Left ventricle myocardium inferior (tissue), 1 donor: ENCODE measurements at regions not wholly inside any gene's neighbourhood (a gene's known extent, or its start where the extent isn't known, plus 50 kb on each side); places are given as distances from the start of the nearest gene placed in this dataset.

Experiments
- DNase-seq: peaks from one replicate; pipeline ENCODE4 v3.0.0-alpha.2; 2020
- H3K27ac ChIP-seq: fragments of 200-600 bp; replicated peaks from 2 replicates; pipeline ENCODE4 v1.8.0; 2021
- H3K27me3 ChIP-seq: fragments of 200-600 bp; 2 replicates; pipeline ENCODE4 v1.8.0; 2021; ENCODE audit warnings: low read depth
- H3K36me3 ChIP-seq: fragments of 200-600 bp; 2 replicates; pipeline ENCODE4 v1.8.0; 2021
- H3K4me1 ChIP-seq: fragments of 200-600 bp; 2 replicates; pipeline ENCODE4 v1.8.0; 2021
- H3K4me3 ChIP-seq: fragments of 200-600 bp; 2 replicates; pipeline ENCODE4 v1.8.0; 2021; ENCODE audit warnings: mild to moderate bottlenecking, moderate library complexity
- H3K9me3 ChIP-seq: fragments of 200-600 bp; replicated peaks from 2 replicates; pipeline ENCODE4 v1.8.0; 2021
- intact Hi-C: fragments of 100-400 bp; cut with micrococcal nuclease; formaldehyde crosslinking; loops from one replicate; pipeline ENCODE4 v1.11.0; 2022
- TF ChIP-seq, protein P1 (sequence below): fragments of 200-600 bp; IDR thresholded peaks from 2 replicates; pipeline ENCODE4 v1.8.0; 2021; ENCODE audit warnings: antibody characterized with exemption, mild to moderate bottlenecking, borderline replicate concordance
- donor health status: DM: no; HTN: yes; CAD: no; lungs with severe emphysema.

DNA sequence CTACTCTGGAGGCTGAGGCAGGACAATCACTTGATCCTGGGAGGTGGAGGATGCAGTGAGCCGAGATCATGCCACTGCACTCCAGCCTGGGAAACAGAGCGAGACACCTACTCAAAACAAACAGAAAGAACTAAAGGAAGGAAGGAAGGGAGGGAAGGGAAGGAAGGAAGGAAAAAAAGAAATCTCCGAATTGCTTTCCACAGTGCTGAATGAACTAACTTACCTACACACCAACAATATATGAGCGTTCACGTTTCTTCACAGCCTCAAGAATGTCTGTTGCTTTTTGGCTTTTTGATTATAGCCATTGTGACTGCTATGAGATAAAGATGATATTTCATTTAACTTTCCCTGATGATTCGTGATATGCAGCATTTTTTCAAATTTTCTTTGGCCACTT is 1343.7 kb downstream of the LRFN5 start:
- Histone ChIP-seq H3K27ac (no peak overlapping the region), H3K4me1 (no peaks in the 10 kb centered on the region), H3K4me3 (no peak overlapping the region), H3K27me3 (no peaks in the 10 kb centered on the region), H3K36me3 (no peaks in the 10 kb centered on the region), H3K9me3 (peaks cover 44% of the 10 kb centered on the region)
- no peak for DNase-seq
- TF ChIP-seq, protein P1, sequence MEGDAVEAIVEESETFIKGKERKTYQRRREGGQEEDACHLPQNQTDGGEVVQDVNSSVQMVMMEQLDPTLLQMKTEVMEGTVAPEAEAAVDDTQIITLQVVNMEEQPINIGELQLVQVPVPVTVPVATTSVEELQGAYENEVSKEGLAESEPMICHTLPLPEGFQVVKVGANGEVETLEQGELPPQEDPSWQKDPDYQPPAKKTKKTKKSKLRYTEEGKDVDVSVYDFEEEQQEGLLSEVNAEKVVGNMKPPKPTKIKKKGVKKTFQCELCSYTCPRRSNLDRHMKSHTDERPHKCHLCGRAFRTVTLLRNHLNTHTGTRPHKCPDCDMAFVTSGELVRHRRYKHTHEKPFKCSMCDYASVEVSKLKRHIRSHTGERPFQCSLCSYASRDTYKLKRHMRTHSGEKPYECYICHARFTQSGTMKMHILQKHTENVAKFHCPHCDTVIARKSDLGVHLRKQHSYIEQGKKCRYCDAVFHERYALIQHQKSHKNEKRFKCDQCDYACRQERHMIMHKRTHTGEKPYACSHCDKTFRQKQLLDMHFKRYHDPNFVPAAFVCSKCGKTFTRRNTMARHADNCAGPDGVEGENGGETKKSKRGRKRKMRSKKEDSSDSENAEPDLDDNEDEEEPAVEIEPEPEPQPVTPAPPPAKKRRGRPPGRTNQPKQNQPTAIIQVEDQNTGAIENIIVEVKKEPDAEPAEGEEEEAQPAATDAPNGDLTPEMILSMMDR: no peak
- intact Hi-C loops: no loop called here

DNA sequence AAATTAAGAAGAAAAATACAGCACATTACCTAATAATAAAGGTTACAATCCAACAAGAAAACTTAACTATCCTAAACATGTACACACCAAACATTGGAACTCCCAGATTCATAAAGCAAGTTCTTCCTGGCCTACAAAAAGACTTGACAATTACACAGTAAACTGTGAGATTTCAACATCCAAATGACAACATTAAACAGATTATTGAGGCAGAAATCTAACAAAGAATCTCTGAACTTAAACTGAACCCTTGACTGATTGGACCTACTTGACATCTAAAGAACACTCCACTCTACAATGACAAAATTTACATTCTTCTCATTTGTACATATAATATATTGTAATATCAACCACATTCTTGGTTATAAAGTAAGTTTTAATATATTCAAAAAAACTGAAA is 1341.3 kb downstream of the LRFN5 start:
- no peaks in the 10 kb centered on the region for H3K4me1 ChIP-seq
- no peak overlapping the region for H3K27ac ChIP-seq
- TF ChIP-seq, protein P1: no peak
- DNase-seq: no peak
- H3K4me3 ChIP-seq: no peak overlapping the region
- no peaks in the 10 kb centered on the region for H3K27me3 ChIP-seq
- peaks cover 38% of the 10 kb centered on the region for H3K9me3 ChIP-seq
- no peaks in the 10 kb centered on the region for H3K36me3 ChIP-seq
- intact Hi-C loops: no loop called here

DNA sequence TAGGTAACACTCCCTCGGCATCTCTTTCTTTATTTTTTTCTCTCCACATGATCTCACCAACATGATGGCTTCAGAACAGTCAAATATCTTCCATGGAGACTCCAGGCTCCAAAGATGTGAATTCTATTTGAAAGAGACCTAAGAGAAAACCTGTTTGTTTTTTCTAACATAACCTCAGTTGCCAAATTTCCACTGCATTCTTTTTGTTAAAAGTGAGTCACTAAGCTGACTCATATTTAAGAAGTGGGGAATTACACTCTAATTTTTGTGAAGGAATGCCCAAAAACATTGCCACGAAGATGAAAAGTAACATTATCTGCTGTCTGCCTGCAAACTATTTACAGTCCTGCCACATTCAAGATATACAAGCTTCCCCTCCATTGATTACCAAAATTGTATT is 1337.6 kb downstream of the LRFN5 start:
- Histone ChIP-seq H3K4me1 (no peaks in the 10 kb centered on the region), H3K27me3 (no peaks in the 10 kb centered on the region), H3K27ac (no peak overlapping the region), H3K9me3 (peaks cover 11% of the 10 kb centered on the region), H3K4me3 (no peak overlapping the region), H3K36me3 (no peaks in the 10 kb centered on the region)
- DNase-seq: no peak
- intact Hi-C loops: no loop called here
- TF ChIP-seq, protein P1: no peak

DNA sequence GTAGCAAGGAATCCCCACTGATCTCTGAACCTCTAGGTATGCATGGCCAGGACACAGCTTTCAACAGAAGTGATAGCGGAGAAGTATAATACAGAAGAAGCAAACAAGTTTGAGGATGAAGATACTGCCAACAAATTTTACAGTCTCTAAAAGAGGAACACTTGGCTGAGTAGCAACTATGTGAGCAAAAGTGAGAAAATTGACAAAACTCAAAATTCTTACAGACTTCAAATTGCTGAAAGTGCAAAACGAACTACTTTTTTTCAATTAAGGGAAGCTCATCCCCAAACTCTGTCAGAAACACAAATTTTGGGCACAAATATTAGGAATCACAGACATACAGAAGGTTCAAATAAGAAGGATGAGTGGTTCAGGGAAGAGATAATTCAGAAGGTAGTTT is 1324.6 kb downstream of the LRFN5 start:
- no peak for DNase-seq
- no peaks in the 10 kb centered on the region for H3K27me3 ChIP-seq
- H3K36me3 ChIP-seq: no peaks in the 10 kb centered on the region
- H3K9me3 ChIP-seq: peaks cover 8% of the 10 kb centered on the region
- intact Hi-C loops: no loop called here
- no peaks in the 10 kb centered on the region for H3K4me1 ChIP-seq
- H3K4me3 ChIP-seq: no peak overlapping the region
- TF ChIP-seq, protein P1: no peak
- H3K27ac ChIP-seq: no peak overlapping the region

DNA sequence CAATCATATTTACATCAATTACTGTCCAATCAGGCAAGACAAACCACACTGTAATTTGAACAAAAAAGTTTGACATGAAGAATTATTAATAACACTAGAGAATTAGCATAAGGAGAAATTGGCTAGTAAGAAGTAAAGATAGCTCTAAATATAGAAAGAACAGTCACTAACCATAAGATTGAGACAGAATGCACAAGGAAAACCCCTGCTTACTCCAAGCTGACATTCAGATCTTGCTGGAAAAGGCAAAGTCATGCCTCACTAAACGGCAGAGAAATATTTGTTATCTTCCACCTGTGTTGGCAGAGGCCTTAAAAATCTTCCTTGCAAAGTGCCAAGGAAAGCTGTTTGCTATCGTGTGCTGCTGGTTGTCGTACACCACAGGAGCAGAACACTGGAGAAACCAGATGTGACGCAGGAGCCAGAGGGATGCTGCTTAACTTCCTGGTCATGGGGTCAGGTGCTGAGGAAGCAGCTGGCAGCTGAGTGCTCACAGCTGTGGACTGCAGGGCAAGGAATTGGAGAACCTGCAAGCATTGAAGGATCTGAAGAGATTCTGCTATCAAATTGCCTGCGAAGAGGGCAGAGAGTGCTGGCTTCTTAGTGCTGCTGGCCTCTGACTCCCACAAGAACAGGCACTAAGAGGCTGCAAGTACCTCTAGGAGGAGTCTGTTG is 1323.3 kb downstream of the LRFN5 start:
- TF ChIP-seq, protein P1: no peak
- no peak overlapping the region for H3K27ac ChIP-seq
- H3K4me3 ChIP-seq: no peak overlapping the region
- intact Hi-C loops: no loop called here
- peak; percentile 13 for DNase-seq
- no peaks in the 10 kb centered on the region for H3K27me3 ChIP-seq
- no peaks in the 10 kb centered on the region for H3K36me3 ChIP-seq
- H3K4me1 ChIP-seq: no peaks in the 10 kb centered on the region
- H3K9me3 ChIP-seq: peaks cover 8% of the 10 kb centered on the region
